ENCODE measurements at regions not wholly inside any gene's neighbourhood (a gene's known extent, or its start where the extent isn't known, plus 50 kb on each side); places are given as distances from the start of the nearest gene placed in this dataset.

DNA sequence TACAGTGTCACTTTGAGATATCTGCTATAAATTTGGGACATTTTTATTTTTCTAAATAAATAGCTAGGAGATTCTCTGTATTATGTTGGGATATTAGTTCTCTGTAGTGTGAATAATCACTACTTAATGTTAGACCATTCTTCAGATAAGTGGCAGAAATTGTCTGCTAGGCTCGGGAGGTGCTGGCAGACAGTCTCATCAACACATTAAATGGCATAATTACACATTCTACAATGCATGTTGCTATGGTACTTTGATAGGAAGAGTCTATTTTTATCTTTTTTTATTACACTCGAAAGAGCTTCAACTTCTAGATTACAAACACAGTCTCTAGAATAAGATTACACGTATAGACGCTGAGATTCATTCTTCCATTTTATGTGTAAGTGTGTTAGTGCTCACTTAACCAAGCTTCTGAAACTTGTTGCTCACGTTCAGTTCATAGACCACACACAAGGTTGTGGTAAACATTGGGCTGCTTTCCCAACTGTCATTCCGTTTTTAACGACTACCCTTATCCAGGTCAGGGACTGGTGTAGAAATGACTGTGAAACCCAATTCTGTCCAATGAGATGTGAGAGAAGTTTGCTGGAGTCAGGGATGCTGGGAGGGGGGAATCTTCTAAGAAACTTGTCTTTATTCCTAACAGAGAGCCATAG is 78.6 kb downstream of the TPBG start:
- DNase-seq (ENCODE audit: low read depth) (no peak), FAIRE-seq (no peak)
- Histone ChIP-seq H3K79me2 (ENCODE audit: insufficient read depth, low read length) (no peaks in the 10 kb centered on the region), H3K27me3 (ENCODE audit: insufficient read depth, low read length) (no peaks in the 10 kb centered on the region), H4K20me1 (ENCODE audit: insufficient read depth, low read length) (no peaks in the 10 kb centered on the region), H3K27ac (ENCODE audit: low read depth, low read length) (no peak overlapping the region), H3K4me1 (ENCODE audit: insufficient read depth, low read length) (no peaks in the 10 kb centered on the region), H2AFZ (ENCODE audit: low read depth, low read length) (no peak overlapping the region), H3K36me3 (ENCODE audit: insufficient read depth, low read length) (no peaks in the 10 kb centered on the region), H3K9ac (ENCODE audit: low read length) (no peak overlapping the region), H3K4me2 (ENCODE audit: low read length) (no peak overlapping the region), H3K9me3 (ENCODE audit: insufficient read depth, low read depth, low read length) (no peaks in the 10 kb centered on the region), H3K4me3 (ENCODE audit: insufficient read depth, low read depth, low read length) (no peak overlapping the region)
- TF ChIP-seq, protein P1, sequence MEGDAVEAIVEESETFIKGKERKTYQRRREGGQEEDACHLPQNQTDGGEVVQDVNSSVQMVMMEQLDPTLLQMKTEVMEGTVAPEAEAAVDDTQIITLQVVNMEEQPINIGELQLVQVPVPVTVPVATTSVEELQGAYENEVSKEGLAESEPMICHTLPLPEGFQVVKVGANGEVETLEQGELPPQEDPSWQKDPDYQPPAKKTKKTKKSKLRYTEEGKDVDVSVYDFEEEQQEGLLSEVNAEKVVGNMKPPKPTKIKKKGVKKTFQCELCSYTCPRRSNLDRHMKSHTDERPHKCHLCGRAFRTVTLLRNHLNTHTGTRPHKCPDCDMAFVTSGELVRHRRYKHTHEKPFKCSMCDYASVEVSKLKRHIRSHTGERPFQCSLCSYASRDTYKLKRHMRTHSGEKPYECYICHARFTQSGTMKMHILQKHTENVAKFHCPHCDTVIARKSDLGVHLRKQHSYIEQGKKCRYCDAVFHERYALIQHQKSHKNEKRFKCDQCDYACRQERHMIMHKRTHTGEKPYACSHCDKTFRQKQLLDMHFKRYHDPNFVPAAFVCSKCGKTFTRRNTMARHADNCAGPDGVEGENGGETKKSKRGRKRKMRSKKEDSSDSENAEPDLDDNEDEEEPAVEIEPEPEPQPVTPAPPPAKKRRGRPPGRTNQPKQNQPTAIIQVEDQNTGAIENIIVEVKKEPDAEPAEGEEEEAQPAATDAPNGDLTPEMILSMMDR (IDR thresholded peaks at IDR 0.05; ENCODE audit: insufficient read depth, low read depth, low read length) = no peak
- no peak for TF ChIP-seq EZH2 (IDR thresholded peaks at IDR 0.05; ENCODE audit: insufficient read depth, low read length)
- H3K9me3 Mint-ChIP-seq (ENCODE audit: unreplicated experiment) = no peaks in the 10 kb centered on the region
- H3K4me1 Mint-ChIP-seq (ENCODE audit: low read depth, unreplicated experiment) = no peaks in the 10 kb centered on the region
- peaks cover 4% of the 10 kb centered on the region for H3K27me3 Mint-ChIP-seq (ENCODE audit: low read depth, unreplicated experiment)
- no peak overlapping the region for H3K27ac Mint-ChIP-seq (ENCODE audit: unreplicated experiment)
- no peaks in the 10 kb centered on the region for H3K36me3 Mint-ChIP-seq (ENCODE audit: low read depth, unreplicated experiment)
- no peak overlapping the region for H3K4me3 Mint-ChIP-seq (ENCODE audit: unreplicated experiment)

DNA sequence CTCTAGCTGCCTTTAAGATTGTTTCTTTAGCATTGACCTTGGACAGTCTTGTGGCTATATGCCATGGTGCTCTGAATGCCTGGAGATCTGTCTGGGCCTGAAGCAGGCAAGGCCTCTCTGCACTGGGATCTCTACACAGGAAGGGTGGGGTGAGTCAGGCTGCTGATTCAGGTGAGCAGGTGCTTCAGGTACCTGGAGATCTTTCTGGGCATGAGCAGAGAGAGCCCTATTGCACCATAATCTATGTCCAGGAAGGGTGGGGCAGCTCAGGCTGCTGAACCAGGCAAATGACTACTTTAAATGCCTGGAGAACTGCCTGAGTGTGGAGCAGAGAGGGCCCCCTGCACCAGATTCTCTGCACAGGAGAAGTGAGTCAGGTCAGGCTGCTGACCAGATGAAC is 94.5 kb downstream of the TPBG start:
- Histone ChIP-seq H3K9me3 (ENCODE audit: insufficient read depth, low read depth, low read length) (peaks cover 6% of the 10 kb centered on the region), H3K9ac (ENCODE audit: low read length) (no peak overlapping the region), H3K36me3 (ENCODE audit: insufficient read depth, low read length) (no peaks in the 10 kb centered on the region), H4K20me1 (ENCODE audit: insufficient read depth, low read length) (no peaks in the 10 kb centered on the region), H3K27me3 (ENCODE audit: insufficient read depth, low read length) (no peaks in the 10 kb centered on the region), H3K79me2 (ENCODE audit: insufficient read depth, low read length) (no peaks in the 10 kb centered on the region), H3K4me2 (ENCODE audit: low read length) (no peak overlapping the region), H3K4me3 (ENCODE audit: insufficient read depth, low read depth, low read length) (no peak overlapping the region), H3K4me1 (ENCODE audit: insufficient read depth, low read length) (no peaks in the 10 kb centered on the region), H2AFZ (ENCODE audit: low read depth, low read length) (no peak overlapping the region), H3K27ac (ENCODE audit: low read depth, low read length) (no peak overlapping the region)
- Mint-ChIP-seq H3K27ac (ENCODE audit: unreplicated experiment) (no peak overlapping the region), H3K4me1 (ENCODE audit: low read depth, unreplicated experiment) (no peaks in the 10 kb centered on the region), H3K9me3 (ENCODE audit: unreplicated experiment) (peaks cover 10% of the 10 kb centered on the region), H3K27me3 (ENCODE audit: low read depth, unreplicated experiment) (no peaks in the 10 kb centered on the region), H3K4me3 (ENCODE audit: unreplicated experiment) (no peak overlapping the region), H3K36me3 (ENCODE audit: low read depth, unreplicated experiment) (no peaks in the 10 kb centered on the region)
- DNase-seq (ENCODE audit: low read depth) (no peak), FAIRE-seq (no peak)
- no peak for TF ChIP-seq EZH2 (IDR thresholded peaks at IDR 0.05; ENCODE audit: insufficient read depth, low read length)
- TF ChIP-seq, protein P1 (IDR thresholded peaks at IDR 0.05; ENCODE audit: insufficient read depth, low read depth, low read length) = no peak

DNA sequence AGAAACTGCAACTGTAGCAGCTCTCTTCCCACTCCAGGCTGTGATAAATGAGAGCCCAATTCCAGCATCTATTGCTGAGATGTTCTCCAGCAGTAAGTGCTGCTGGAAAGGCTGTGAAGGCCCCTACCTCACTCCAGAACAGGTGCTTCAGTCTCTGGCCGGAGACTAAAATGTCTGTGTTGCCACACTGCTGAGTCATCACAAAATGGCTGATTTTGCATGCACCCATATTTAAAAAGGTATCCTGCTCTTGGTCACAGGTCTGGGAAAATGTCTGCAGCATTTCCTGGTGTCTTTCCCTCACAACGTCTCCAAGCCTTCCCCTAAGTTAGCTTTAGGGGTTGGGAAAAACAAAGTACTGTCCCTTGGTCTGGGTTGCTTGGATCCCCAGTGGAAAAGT is 95.1 kb downstream of the TPBG start:
- Mint-ChIP-seq H3K9me3 (ENCODE audit: unreplicated experiment) (peaks cover 10% of the 10 kb centered on the region), H3K27me3 (ENCODE audit: low read depth, unreplicated experiment) (no peaks in the 10 kb centered on the region), H3K36me3 (ENCODE audit: low read depth, unreplicated experiment) (no peaks in the 10 kb centered on the region), H3K27ac (ENCODE audit: unreplicated experiment) (no peak overlapping the region), H3K4me3 (ENCODE audit: unreplicated experiment) (no peak overlapping the region), H3K4me1 (ENCODE audit: low read depth, unreplicated experiment) (no peaks in the 10 kb centered on the region)
- no peak for FAIRE-seq
- H3K27me3 ChIP-seq (ENCODE audit: insufficient read depth, low read length) = no peaks in the 10 kb centered on the region
- no peak overlapping the region for H3K4me2 ChIP-seq (ENCODE audit: low read length)
- H3K4me1 ChIP-seq (ENCODE audit: insufficient read depth, low read length) = no peaks in the 10 kb centered on the region
- no peak overlapping the region for H3K9ac ChIP-seq (ENCODE audit: low read length)
- H3K36me3 ChIP-seq (ENCODE audit: insufficient read depth, low read length) = no peaks in the 10 kb centered on the region
- H3K27ac ChIP-seq (ENCODE audit: low read depth, low read length) = no peak overlapping the region
- no peaks in the 10 kb centered on the region for H4K20me1 ChIP-seq (ENCODE audit: insufficient read depth, low read length)
- TF ChIP-seq, protein P1 (IDR thresholded peaks at IDR 0.05; ENCODE audit: insufficient read depth, low read depth, low read length) = no peak
- H3K9me3 ChIP-seq (ENCODE audit: insufficient read depth, low read depth, low read length) = peaks cover 6% of the 10 kb centered on the region
- no peak overlapping the region for H2AFZ ChIP-seq (ENCODE audit: low read depth, low read length)
- H3K79me2 ChIP-seq (ENCODE audit: insufficient read depth, low read length) = no peaks in the 10 kb centered on the region
- H3K4me3 ChIP-seq (ENCODE audit: insufficient read depth, low read depth, low read length) = no peak overlapping the region
- no peak for DNase-seq (ENCODE audit: low read depth)
